Urinary bladder (tissue), 3 donors: ENCODE measurements at regions not wholly inside any gene's neighbourhood (a gene's known extent, or its start where the extent isn't known, plus 50 kb on each side); places are given as distances from the start of the nearest gene placed in this dataset.

Experiments used
- DNase-seq: peaks from one replicate; pipeline ENCODE4 v3.0.0-alpha.2; 2015; ENCODE audit errors: extremely low spot score
- H3K27ac ChIP-seq: one replicate; pipeline ENCODE4 v1.5.1; 2013; ENCODE audit warnings: low read depth, mild to moderate bottlenecking, moderate library complexity
- H3K36me3 ChIP-seq: one replicate; pipeline ENCODE4 v1.6.1; 2013; ENCODE audit warnings: mild to moderate bottlenecking, moderate library complexity; ENCODE audit not compliant: insufficient read depth
- H3K4me1 ChIP-seq: one replicate; pipeline ENCODE4 v1.6.1; 2013; ENCODE audit warnings: mild to moderate bottlenecking, moderate library complexity; ENCODE audit not compliant: insufficient read depth
- H3K4me3 ChIP-seq: one replicate; pipeline ENCODE4 v1.5.1; 2013; ENCODE audit warnings: low read depth, low read length
- WGBS: extraction: QIAGEN DNeasy Blood & Tissue Kit; methylation state at CpG from one replicate; pipeline ENCODE4 v1.1.7; 2013; 5-methylcytosine and 5-hydroxymethylcytosine counted together
- donor health status: healthy with polysubstance abuse.
- donor health status: healthy.

GRCh38 chr20:53708129-53708968 lies 114.7 kb upstream of the ZNF217 start:
- WGBS, result 23% methylated on average over 6 of the region's 6 CpGs
- H3K4me1 ChIP-seq, result no peaks in the 10 kb centered on the region
- no peak overlapping the region for H3K4me3 ChIP-seq
- peak overlapping the region; percentile 62 for H3K27ac ChIP-seq
- no peaks in the 10 kb centered on the region for H3K36me3 ChIP-seq
- DNase-seq, result no peak

GRCh38 chr20:53707371-53708055 lies 113.9 kb upstream of the ZNF217 start:
- Histone ChIP-seq H3K27ac (peak overlapping the region; percentile 62), H3K36me3 (no peaks in the 10 kb centered on the region), H3K4me1 (no peaks in the 10 kb centered on the region), H3K4me3 (no peak overlapping the region)
- no peak for DNase-seq
- 66% methylated on average over 6 of the region's 6 CpGs for WGBS

- Histone ChIP-seq H3K4me3 (no peak overlapping the region), H3K4me1 (no peaks in the 10 kb centered on the region), H3K27ac (no peak overlapping the region), H3K36me3 (no peaks in the 10 kb centered on the region)
- no peak for DNase-seq
- WGBS, result 20% methylated on average over 6 of the region's 6 CpGs
These were observed 113.1 kb upstream of the ZNF217 start for GRCh38 chr20:53706466-53707370.

GRCh38 chr20:53706008-53706465 lies 112.4 kb upstream of the ZNF217 start:
- Histone ChIP-seq H3K4me3 (no peak overlapping the region), H3K4me1 (no peaks in the 10 kb centered on the region), H3K27ac (no peak overlapping the region), H3K36me3 (no peaks in the 10 kb centered on the region)
- no peak for DNase-seq
- 65% methylated on average over 2 of the region's 2 CpGs for WGBS

- H3K4me1 ChIP-seq, result no peaks in the 10 kb centered on the region
- 97% methylated on average over 10 of the region's 10 CpGs for WGBS
- H3K36me3 ChIP-seq, result no peaks in the 10 kb centered on the region
- H3K4me3 ChIP-seq, result no peak overlapping the region
- no peak for DNase-seq
- no peak overlapping the region for H3K27ac ChIP-seq
These were observed 109.0 kb upstream of the ZNF217 start for GRCh38 chr20:53702617-53703016.

- no peak overlapping the region for H3K4me3 ChIP-seq
- no peaks in the 10 kb centered on the region for H3K4me1 ChIP-seq
- H3K36me3 ChIP-seq, result no peaks in the 10 kb centered on the region
- no peak overlapping the region for H3K27ac ChIP-seq
- DNase-seq, result no peak
These were observed 106.3 kb upstream of the ZNF217 start for GRCh38 chr20:53699906-53700305.

- WGBS, result 81% methylated on average over 3 of the region's 3 CpGs
- Histone ChIP-seq H3K4me1 (no peaks in the 10 kb centered on the region), H3K4me3 (no peak overlapping the region), H3K36me3 (no peaks in the 10 kb centered on the region), H3K27ac (no peak overlapping the region)
- DNase-seq, result no peak
These were observed 105.5 kb upstream of the ZNF217 start for GRCh38 chr20:53699085-53699674.

GRCh38 chr20:53698371-53698978 lies 104.8 kb upstream of the ZNF217 start:
- 93% methylated on average over 10 of the region's 10 CpGs for WGBS
- Histone ChIP-seq H3K27ac (no peak overlapping the region), H3K4me3 (no peak overlapping the region), H3K4me1 (no peaks in the 10 kb centered on the region), H3K36me3 (no peaks in the 10 kb centered on the region)
- DNase-seq, result no peak

GRCh38 chr20:53695797-53696527 lies 102.3 kb upstream of the ZNF217 start:
- Histone ChIP-seq H3K4me1 (no peaks in the 10 kb centered on the region), H3K27ac (no peak overlapping the region), H3K4me3 (no peak overlapping the region), H3K36me3 (no peaks in the 10 kb centered on the region)
- DNase-seq, result no peak
- 89% methylated on average over 8 of the region's 8 CpGs for WGBS

- H3K4me1 ChIP-seq, result no peaks in the 10 kb centered on the region
- no peaks in the 10 kb centered on the region for H3K36me3 ChIP-seq
- H3K4me3 ChIP-seq, result no peak overlapping the region
- H3K27ac ChIP-seq, result no peak overlapping the region
- no peak for DNase-seq
- 93% methylated on average over 17 of the region's 17 CpGs for WGBS
These were observed 99.7 kb upstream of the ZNF217 start for GRCh38 chr20:53693262-53693871.

- H3K36me3 ChIP-seq, result no peaks in the 10 kb centered on the region
- no peak overlapping the region for H3K4me3 ChIP-seq
- WGBS, result 61% methylated on average over 10 of the region's 10 CpGs
- no peak for DNase-seq
- no peaks in the 10 kb centered on the region for H3K4me1 ChIP-seq
- no peak overlapping the region for H3K27ac ChIP-seq
These were observed 98.9 kb upstream of the ZNF217 start for GRCh38 chr20:53692465-53693067.

GRCh38 chr20:53691811-53692192 lies 98.2 kb upstream of the ZNF217 start:
- H3K4me3 ChIP-seq, result no peak overlapping the region
- H3K27ac ChIP-seq, result no peak overlapping the region
- 95% methylated on average over 1 of the region's 1 CpG for WGBS
- DNase-seq, result no peak
- no peaks in the 10 kb centered on the region for H3K36me3 ChIP-seq
- no peaks in the 10 kb centered on the region for H3K4me1 ChIP-seq
